Activated CD8-positive, alpha-beta memory T cell treated with anti-CD3 and anti-CD28 coated beads for 4 hours (primary cell): ENCODE measurements at regions not wholly inside any gene's neighbourhood (a gene's known extent, or its start where the extent isn't known, plus 50 kb on each side); places are given as distances from the start of the nearest gene placed in this dataset.
"Not testable (repeated sequence)": the region's sequence is repeated elsewhere in the genome, so short reads cannot be mapped to it uniquely, and the experiment has no call there.

Experiments
- DNase-seq, 2 donors: peaks; one replicate each; pipeline ENCODE4 v3.0.0-alpha.2; 2020; ENCODE audit warnings: low read depth in 2 of 2

DNA sequence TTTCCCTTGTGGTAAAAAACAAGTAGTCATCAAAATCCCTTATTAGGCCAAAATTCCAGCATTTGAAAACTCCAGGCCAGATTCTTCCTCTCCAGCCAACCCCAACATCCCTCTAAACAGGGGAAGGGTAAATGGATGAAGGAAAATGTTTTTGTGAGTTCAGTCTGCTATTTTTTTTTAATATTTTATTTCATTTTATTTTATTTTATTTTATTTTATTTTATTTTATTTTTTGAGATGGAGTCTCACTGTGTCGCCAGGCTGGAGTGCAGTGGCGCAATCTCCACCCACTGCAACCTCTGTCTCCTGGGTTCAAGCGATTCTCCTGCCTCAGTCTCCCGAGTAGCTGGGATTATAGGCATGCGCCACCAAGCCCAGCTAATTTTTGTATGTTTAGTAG is 74.5 kb upstream of the CHST15 start:
- DNase-seq, result not testable (repeated sequence)

GRCh38 chr10:124166431-124167125 is 73.2 kb upstream of the CHST15 start:
- DNase-seq, result no peak

DNA sequence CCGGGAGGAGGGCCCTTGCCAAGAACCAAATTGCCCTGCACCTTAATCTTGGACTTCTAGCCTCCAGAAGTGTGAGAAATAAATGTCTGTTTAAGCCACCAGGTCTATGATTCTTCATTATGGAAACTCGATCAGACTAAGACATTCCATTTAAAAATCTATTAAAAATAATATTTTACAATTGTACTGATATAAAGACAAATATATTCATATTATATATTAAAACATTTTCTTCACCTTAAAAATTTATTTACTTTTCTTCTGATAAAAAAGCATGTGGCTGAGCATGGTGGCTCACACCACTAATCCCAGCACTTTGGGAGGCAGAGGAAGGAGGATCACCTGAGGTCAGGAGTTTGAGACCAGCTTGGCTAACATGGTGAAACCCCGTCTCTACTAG is 72.4 kb upstream of the CHST15 start:
- DNase-seq, result no peak

DNA sequence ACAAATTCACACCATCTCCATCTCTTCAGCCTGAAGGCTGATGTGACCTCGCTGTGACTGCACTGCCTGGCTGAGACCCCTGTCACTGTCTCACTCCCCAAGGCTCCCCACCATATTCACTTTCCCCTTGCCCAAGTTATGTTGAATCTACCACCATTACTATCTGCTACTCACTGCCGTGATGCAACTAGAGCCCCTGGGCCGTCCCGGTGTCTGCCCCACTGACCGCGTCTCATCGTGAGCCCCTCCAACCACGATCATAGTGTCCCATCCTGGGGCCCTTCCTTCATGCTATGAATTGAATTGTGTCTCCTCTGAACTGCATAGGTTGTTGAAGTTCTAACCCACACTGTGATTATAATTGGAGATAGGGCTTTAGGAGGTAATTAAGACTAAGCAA is 71.9 kb upstream of the CHST15 start:
- no peak for DNase-seq

DNA sequence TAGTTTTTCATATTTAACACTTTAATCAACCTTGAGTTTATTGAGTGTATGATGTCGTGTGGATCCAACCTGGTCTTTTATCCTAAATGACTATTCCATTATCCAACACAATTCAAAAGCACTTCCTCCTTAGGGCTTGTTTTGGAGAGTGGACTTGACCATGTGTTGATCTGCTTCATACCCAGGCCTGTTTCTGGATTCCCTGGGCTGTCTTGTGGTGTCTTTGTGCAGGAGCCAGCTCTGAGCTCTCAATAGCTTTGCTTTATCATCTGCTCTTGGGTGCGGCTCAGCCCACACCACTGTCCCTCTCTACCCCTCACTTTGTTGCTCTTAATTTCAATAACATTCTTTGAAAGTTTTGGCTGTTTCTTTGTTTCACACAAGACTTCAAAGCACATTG is 70.9 kb upstream of the CHST15 start:
- DNase-seq, result no peak

- no peak for DNase-seq
Observed at GRCh38 chr10:124162774-124163354, 69.5 kb upstream of the CHST15 start.

DNA sequence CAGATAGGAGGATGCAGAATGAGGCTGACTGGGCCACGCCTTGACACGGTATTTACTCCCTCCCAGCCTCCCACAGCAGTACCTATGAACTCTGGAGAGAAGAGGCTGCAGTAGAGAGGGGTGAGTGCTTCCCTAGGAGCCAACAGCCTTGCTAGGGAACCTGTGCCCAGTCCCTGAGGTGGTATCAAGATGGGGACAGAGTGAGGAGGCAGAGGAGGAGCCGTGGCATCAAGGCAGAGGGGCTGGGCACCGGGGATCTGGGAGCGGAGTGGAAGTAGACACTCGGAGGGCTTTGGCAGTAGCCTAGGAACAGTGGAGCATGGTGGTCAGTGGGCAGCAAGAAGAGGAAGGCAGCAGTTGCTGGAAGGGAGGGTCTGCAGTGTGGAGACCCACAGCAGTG is 68.7 kb upstream of the CHST15 start:
- DNase-seq, result no peak

DNA sequence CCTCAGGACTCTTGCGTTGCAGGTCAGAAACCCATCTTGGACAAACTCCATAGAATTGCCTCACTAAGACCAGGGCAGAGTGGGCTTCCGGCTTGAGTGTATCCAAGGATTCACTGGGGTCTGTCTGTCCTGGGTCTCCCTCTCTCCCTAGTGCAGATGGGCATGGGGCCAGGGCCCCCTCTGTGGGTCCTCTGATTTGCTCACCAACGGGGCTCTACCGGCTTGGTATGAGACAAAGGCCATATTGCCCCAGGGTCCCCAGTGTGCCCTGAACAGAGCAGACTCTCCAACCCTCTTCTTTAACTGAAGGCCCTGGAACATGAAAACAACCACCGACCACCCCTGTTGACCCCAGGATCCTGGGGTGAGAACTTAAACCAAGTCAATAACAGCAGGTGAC is 68.2 kb upstream of the CHST15 start:
- no peak for DNase-seq

DNA sequence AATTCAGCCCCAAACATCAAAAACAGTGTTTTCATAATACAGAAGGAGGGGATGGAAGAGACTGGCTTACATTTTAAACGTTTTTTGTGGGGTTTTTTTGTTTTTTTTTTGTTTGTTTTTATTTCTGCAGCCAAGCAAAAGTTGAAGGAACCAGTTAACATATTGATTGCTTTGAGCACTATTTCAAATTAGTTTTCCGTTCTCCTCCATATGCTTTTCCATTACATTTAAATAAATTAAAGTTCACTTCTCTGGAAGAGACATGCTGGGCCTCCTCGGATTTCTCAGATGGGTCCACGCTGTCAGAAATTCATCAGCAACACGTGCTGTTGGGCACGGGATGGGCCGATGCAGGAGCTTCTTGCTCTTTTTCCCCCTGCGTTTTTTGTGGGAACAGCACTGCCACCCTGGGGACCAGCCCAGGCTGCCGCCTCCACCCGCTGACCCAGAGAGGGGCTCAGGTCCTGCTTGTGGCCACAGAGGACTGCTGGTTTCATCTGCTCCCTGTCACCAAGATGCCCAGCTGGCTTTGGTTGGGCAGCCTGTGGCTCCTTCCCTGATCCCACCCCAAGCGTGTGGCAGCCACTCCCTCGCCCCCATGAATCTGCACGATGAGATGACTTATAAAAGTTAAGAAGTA is 67.7 kb upstream of the CHST15 start:
- DNase-seq, result no peak

DNA sequence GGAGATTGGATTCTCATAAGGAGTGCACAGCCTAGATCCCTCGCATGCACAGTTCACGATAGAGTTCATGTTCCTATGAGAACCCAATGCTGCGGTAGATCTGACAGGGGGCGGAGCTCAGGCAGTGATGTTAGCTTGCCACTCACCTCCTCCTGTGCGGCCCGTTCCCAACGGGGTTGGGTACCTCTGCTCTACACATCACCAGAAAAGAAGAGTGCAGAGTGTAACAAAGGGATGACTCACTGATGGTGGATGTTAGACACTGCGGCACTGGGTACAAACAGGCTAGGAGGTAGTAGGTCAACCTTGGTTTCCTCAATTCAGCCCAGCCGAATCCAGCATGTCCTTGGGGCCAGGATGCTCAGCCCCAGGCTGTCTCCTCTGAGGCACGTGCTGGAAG is 66.8 kb upstream of the CHST15 start:
- no peak for DNase-seq

- DNase-seq, result no peak
Observed at GRCh38 chr10:124159153-124159552, 65.8 kb upstream of the CHST15 start.

GRCh38 chr10:124158592-124158991 is 65.2 kb upstream of the CHST15 start:
- no peak for DNase-seq

DNA sequence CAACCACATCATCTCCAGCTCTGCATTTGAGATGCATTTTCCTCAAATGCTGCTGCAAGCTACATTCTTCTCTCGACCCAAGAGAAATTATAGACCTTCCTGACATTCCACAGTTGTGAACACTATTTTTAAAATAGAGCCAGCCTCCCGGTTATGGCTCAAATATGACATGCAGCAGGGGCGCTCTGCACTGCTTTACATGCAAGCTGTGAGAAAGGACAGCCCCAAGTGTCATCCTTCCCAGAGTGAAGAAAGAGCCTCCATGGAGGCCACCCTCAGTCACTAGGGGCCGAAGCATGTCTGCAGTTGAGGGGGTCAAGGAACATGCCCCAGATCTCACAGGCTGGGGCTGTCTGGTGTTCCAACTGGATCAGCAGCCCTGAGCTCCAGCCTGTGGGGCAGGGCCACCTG is 63.9 kb upstream of the CHST15 start:
- no peak for DNase-seq

GRCh38 chr10:124156524-124157260 is 63.3 kb upstream of the CHST15 start:
- DNase-seq, result no peak

- DNase-seq, result no peak
Observed at GRCh38 chr10:124155781-124156435, 62.5 kb upstream of the CHST15 start.

DNA sequence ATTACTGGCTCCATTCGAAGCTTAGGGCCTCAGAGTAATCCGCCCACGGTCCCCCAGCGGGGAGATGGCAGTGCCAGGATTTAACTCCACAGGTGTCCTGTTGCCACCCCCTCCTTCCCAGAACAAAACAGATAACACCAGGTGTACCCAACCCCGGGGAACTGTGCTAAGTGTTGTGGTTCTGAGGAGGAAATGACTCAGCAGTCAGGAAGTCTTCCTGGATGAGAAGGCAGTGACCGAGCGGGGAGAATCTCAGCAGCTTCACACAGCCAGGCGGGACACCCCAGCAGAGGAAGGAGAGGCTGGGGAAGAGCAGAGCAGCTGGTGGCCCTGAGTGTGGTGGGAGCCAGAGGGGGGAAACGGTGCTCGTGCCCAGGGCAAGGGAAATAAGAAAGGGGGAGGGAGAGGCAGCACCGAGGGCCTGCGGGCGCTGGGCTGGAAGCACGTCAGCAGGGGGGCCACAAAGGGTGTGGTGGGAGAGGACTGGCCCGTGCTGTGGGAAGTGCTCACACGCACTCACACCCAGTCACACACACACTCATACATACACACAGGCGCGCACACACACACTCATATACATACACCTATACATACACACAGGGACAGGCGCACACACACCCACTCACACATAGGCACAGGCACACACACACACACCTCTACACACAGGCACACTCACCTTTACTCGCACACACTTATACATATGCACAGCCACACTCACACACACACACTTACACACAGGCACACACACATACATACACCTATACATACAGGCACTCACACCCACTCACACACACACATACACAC is 59.8 kb upstream of the CHST15 start:
- DNase-seq, result no peak

- DNase-seq, result no peak
Observed at GRCh38 chr10:124152139-124153022, 59.0 kb upstream of the CHST15 start.

DNA sequence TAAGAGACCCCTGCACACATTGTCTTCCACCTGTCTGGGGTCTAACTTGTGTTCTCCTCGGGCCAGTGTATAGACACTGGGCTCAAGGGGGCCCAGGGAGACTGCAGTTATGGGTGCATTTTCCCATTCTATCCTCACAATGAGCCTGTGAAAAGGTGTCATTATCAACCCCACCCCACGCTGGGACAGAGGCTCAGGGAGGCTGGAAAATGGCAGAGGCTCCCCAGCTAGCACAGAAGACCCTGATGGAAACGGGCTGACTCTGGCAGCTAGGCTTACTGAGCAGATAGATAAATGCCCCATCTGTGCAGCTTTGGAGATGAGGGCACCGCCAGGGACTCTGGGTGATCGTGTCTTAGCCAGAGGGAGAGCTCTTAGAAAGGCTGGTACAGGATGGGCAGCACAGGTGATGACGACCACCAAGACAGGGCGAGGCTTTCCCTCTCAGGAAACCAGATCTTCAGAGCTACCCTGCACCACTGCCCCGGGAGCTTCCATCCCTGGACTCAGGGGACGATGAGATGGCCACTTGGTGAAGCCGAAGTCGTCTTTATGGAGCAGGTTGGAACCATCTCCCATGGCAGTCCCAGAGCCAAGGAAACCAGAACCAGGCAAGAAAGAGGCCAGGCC is 58.2 kb upstream of the CHST15 start:
- no peak for DNase-seq

- DNase-seq, result no peak
Observed at GRCh38 chr10:124150807-124151417, 57.5 kb upstream of the CHST15 start.
